ENCODE measurements at regions not wholly inside any gene's neighbourhood (a gene's known extent, or its start where the extent isn't known, plus 50 kb on each side); places are given as distances from the start of the nearest gene placed in this dataset.
"Not testable (repeated sequence)": the region's sequence is repeated elsewhere in the genome, so short reads cannot be mapped to it uniquely, and the experiment has no call there.

DNA sequence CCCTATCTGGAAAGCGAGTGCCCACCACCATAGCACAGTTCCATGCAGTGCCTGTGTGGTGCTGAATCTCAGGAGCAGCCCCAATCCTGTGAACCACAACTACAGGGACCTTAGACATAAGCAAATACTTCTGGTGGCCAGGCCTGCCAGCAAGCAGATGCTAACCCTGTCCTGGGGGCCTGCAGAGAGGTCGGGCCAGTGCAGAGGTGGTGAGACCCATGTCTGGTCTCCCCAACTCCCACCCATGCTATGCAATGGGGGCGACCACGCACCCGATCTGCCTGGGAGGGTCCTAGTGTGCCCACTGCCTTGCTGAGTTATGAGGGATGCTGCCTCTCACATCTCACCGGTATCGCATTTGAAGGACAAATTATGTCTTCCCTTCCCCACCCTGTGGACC is 151.6 kb upstream of the ZNF337 start:
- no peaks in the 10 kb centered on the region for H3K36me3 ChIP-seq (ENCODE audit: insufficient read depth, low read length)
- H3K4me1 ChIP-seq (ENCODE audit: insufficient read depth, low read length): no peaks in the 10 kb centered on the region
- WGBS: 87% methylated on average over 5 of the region's 7 CpGs
- H3K9ac ChIP-seq (ENCODE audit: low read depth, low read length): no peak overlapping the region
- no peak overlapping the region for H3K27ac ChIP-seq (ENCODE audit: low read depth, low read length)
- no peaks in the 10 kb centered on the region for H3K27me3 ChIP-seq (ENCODE audit: insufficient read depth, low read length)
- H3K4me3 ChIP-seq (ENCODE audit: low read length): no peak overlapping the region
- no peaks in the 10 kb centered on the region for H3K9me3 ChIP-seq (ENCODE audit: insufficient read depth, low read depth, low read length)

- H3K9me3 ChIP-seq (ENCODE audit: insufficient read depth, low read depth, low read length); H3K27me3 ChIP-seq (ENCODE audit: insufficient read depth, low read length); H3K27ac ChIP-seq (ENCODE audit: low read depth, low read length); H3K4me3 ChIP-seq (ENCODE audit: low read length); H3K9ac ChIP-seq (ENCODE audit: low read depth, low read length); H3K4me1 ChIP-seq (ENCODE audit: insufficient read depth, low read length); H3K36me3 ChIP-seq (ENCODE audit: insufficient read depth, low read length): not testable (repeated sequence)
- no CpG with 5 or more reads among the region's 9 CpGs for WGBS
These were observed 148.0 kb upstream of the ZNF337 start for GRCh38 chr20:25844640-25845039.

DNA sequence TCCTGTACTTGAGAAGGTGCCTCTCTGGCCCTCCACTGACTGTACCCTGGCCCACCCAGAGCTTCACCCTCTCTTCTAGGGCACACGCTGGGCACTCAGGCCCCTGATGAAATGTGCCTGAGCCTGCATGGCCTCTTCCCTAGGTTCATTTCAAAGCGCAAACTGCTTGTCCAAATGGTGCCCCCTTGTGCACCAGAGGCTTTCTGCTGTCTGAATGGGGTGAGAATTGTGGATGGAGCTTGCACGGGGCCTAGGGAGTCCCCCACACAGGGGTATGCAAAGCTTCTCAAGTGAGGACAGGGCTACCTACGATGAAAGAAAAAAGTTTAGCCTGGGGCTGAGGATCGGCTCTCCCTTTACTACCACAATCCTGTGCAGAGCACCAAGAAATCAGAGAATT is 116.9 kb upstream of the ZNF337 start:
- not testable (repeated sequence) for H3K4me1 ChIP-seq (ENCODE audit: insufficient read depth, low read length); H3K9me3 ChIP-seq (ENCODE audit: insufficient read depth, low read depth, low read length); H3K27me3 ChIP-seq (ENCODE audit: insufficient read depth, low read length); H3K27ac ChIP-seq (ENCODE audit: low read depth, low read length); H3K4me3 ChIP-seq (ENCODE audit: low read length); H3K36me3 ChIP-seq (ENCODE audit: insufficient read depth, low read length); H3K9ac ChIP-seq (ENCODE audit: low read depth, low read length)
- no CpG with 5 or more reads among the region's 5 CpGs for whole genome bisulfite sequencing

- WGBS: no CpG with 5 or more reads among the region's 45 CpGs
- H3K36me3 ChIP-seq (ENCODE audit: insufficient read depth, low read length); H3K27ac ChIP-seq (ENCODE audit: low read depth, low read length); H3K4me3 ChIP-seq (ENCODE audit: low read length); H3K27me3 ChIP-seq (ENCODE audit: insufficient read depth, low read length); H3K9me3 ChIP-seq (ENCODE audit: insufficient read depth, low read depth, low read length); H3K4me1 ChIP-seq (ENCODE audit: insufficient read depth, low read length); H3K9ac ChIP-seq (ENCODE audit: low read depth, low read length): not testable (repeated sequence)
These were observed 101.7 kb upstream of the ZNF337 start for GRCh38 chr20:25798174-25798993.

GRCh38 chr20:25797062-25797461 is 100.4 kb upstream of the ZNF337 start:
- H3K9ac ChIP-seq (ENCODE audit: low read depth, low read length); H3K27me3 ChIP-seq (ENCODE audit: insufficient read depth, low read length); H3K27ac ChIP-seq (ENCODE audit: low read depth, low read length); H3K36me3 ChIP-seq (ENCODE audit: insufficient read depth, low read length); H3K9me3 ChIP-seq (ENCODE audit: insufficient read depth, low read depth, low read length); H3K4me3 ChIP-seq (ENCODE audit: low read length); H3K4me1 ChIP-seq (ENCODE audit: insufficient read depth, low read length): not testable (repeated sequence)
- WGBS: no CpG with 5 or more reads among the region's 10 CpGs

- WGBS: 94% methylated on average over 2 of the region's 3 CpGs
- not testable (repeated sequence) for H3K4me1 ChIP-seq (ENCODE audit: insufficient read depth, low read length); H3K36me3 ChIP-seq (ENCODE audit: insufficient read depth, low read length); H3K27ac ChIP-seq (ENCODE audit: low read depth, low read length); H3K27me3 ChIP-seq (ENCODE audit: insufficient read depth, low read length); H3K4me3 ChIP-seq (ENCODE audit: low read length); H3K9me3 ChIP-seq (ENCODE audit: insufficient read depth, low read depth, low read length); H3K9ac ChIP-seq (ENCODE audit: low read depth, low read length)
These were observed 80.6 kb upstream of the ZNF337 start for GRCh38 chr20:25777241-25777640.

GRCh38 chr20:25774711-25775110 is 78.1 kb upstream of the ZNF337 start:
- H3K4me3 ChIP-seq (ENCODE audit: low read length); H3K27ac ChIP-seq (ENCODE audit: low read depth, low read length); H3K27me3 ChIP-seq (ENCODE audit: insufficient read depth, low read length); H3K9me3 ChIP-seq (ENCODE audit: insufficient read depth, low read depth, low read length); H3K9ac ChIP-seq (ENCODE audit: low read depth, low read length); H3K36me3 ChIP-seq (ENCODE audit: insufficient read depth, low read length); H3K4me1 ChIP-seq (ENCODE audit: insufficient read depth, low read length): not testable (repeated sequence)
- 91% methylated on average over 24 of the region's 24 CpGs for WGBS

- H3K4me3 ChIP-seq (ENCODE audit: low read length); H3K27ac ChIP-seq (ENCODE audit: low read depth, low read length); H3K4me1 ChIP-seq (ENCODE audit: insufficient read depth, low read length); H3K36me3 ChIP-seq (ENCODE audit: insufficient read depth, low read length); H3K27me3 ChIP-seq (ENCODE audit: insufficient read depth, low read length); H3K9me3 ChIP-seq (ENCODE audit: insufficient read depth, low read depth, low read length); H3K9ac ChIP-seq (ENCODE audit: low read depth, low read length): not testable (repeated sequence)
- WGBS: 94% methylated on average over 9 of the region's 18 CpGs
These were observed 77.5 kb upstream of the ZNF337 start for GRCh38 chr20:25774203-25774602.

DNA sequence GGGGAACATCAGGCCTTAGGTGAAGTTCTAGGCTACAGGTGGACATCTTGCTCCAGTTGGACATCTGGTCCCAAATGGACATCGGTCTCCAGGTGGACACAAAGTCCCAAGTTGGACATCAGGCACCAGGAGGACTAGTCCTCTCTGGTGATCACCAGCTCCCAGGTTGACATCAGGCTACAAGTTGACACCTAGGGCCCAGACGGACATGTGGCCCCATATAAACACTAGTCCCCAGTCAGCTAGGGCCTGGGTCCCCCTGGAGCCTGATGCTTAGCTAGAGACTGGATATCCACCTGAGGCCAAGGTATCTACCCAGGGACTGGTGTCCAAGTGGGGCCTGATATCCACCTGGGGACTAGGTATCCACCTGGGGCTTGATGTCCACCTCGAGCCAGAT is 75.8 kb upstream of the ZNF337 start:
- not testable (repeated sequence) for H3K9ac ChIP-seq (ENCODE audit: low read depth, low read length); H3K36me3 ChIP-seq (ENCODE audit: insufficient read depth, low read length); H3K4me3 ChIP-seq (ENCODE audit: low read length); H3K27me3 ChIP-seq (ENCODE audit: insufficient read depth, low read length); H3K27ac ChIP-seq (ENCODE audit: low read depth, low read length); H3K9me3 ChIP-seq (ENCODE audit: insufficient read depth, low read depth, low read length); H3K4me1 ChIP-seq (ENCODE audit: insufficient read depth, low read length)
- WGBS: 89% methylated on average over 3 of the region's 3 CpGs

GRCh38 chr20:25771818-25772217 is 75.2 kb upstream of the ZNF337 start:
- not testable (repeated sequence) for H3K9me3 ChIP-seq (ENCODE audit: insufficient read depth, low read depth, low read length); H3K27me3 ChIP-seq (ENCODE audit: insufficient read depth, low read length); H3K9ac ChIP-seq (ENCODE audit: low read depth, low read length); H3K4me3 ChIP-seq (ENCODE audit: low read length); H3K36me3 ChIP-seq (ENCODE audit: insufficient read depth, low read length); H3K4me1 ChIP-seq (ENCODE audit: insufficient read depth, low read length); H3K27ac ChIP-seq (ENCODE audit: low read depth, low read length)
- WGBS: no CpG with 5 or more reads among the region's 1 CpG

DNA sequence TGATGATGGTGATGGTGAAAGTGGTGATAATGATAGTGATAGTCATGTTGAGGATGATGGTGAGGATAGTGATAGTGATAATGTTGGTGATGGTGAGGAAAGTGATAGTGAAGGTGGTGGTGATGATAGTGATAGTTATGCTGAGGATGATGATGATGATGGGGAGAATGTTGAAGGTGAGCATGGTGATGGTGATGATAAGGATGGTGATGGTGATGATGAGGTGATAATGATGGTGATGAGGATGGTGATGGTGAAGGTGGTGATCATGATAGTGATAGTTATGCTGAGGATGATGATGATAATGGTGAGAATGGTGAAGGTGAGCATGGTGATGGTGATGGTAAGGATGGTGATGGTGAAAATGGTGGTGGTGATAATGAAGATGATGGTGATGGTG is 64.9 kb upstream of the ZNF337 start:
- no peak overlapping the region for H3K4me3 ChIP-seq (ENCODE audit: low read length)
- no peaks in the 10 kb centered on the region for H3K27me3 ChIP-seq (ENCODE audit: insufficient read depth, low read length)
- no peak overlapping the region for H3K9ac ChIP-seq (ENCODE audit: low read depth, low read length)
- no peaks in the 10 kb centered on the region for H3K4me1 ChIP-seq (ENCODE audit: insufficient read depth, low read length)
- no peaks in the 10 kb centered on the region; the same call in 1 of the 2 replicates for H3K9me3 ChIP-seq (ENCODE audit: insufficient read depth, low read depth, low read length)
- H3K36me3 ChIP-seq (ENCODE audit: insufficient read depth, low read length): no peaks in the 10 kb centered on the region
- H3K27ac ChIP-seq (ENCODE audit: low read depth, low read length): no peak overlapping the region

GRCh38 chr20:25761046-25761445 is 64.4 kb upstream of the ZNF337 start:
- not testable (repeated sequence) for H3K36me3 ChIP-seq (ENCODE audit: insufficient read depth, low read length); H3K27ac ChIP-seq (ENCODE audit: low read depth, low read length); H3K4me3 ChIP-seq (ENCODE audit: low read length); H3K4me1 ChIP-seq (ENCODE audit: insufficient read depth, low read length); H3K9ac ChIP-seq (ENCODE audit: low read depth, low read length); H3K9me3 ChIP-seq (ENCODE audit: insufficient read depth, low read depth, low read length); H3K27me3 ChIP-seq (ENCODE audit: insufficient read depth, low read length)
- WGBS: 88% methylated on average over 2 of the region's 2 CpGs

All from HUES64 (cell line).